CD14-positive monocyte (primary cell): ENCODE measurements at regions not wholly inside any gene's neighbourhood (a gene's known extent, or its start where the extent isn't known, plus 50 kb on each side); places are given as distances from the start of the nearest gene placed in this dataset.
A peak's percentile ranks its signal among the peaks of the same experiment; 100 is the strongest.
"Not testable (repeated sequence)": the region's sequence is repeated elsewhere in the genome, so short reads cannot be mapped to it uniquely, and the experiment has no call there.

Experiments
- DNase-seq, 3 donors: peaks; one replicate each; pipeline ENCODE4 v3.0.0-alpha.2; 2011 to 2022
- H2AFZ ChIP-seq: 2 replicates; pipeline ENCODE4 v1.6.0; 2012; ENCODE audit warnings: mild to moderate bottlenecking, low read depth, low read length, inconsistent platforms; ENCODE audit not compliant: insufficient read depth, poor library complexity, severe bottlenecking
- H3K27ac ChIP-seq, 2 donors: 1 replicate in 1 of 2; 2 replicates in 1 of 2; pipeline ENCODE4 v1.5.1; 2012 to 2013; ENCODE audit warnings: low read length in 2 of 2, control low read depth in 1 of 2, inconsistent platforms in 1 of 2, low read depth in 1 of 2, mild to moderate bottlenecking in 1 of 2
- H3K27me3 ChIP-seq, 2 donors: one replicate each; pipeline versions ENCODE4 v1.6.0 to v1.6.1; 2011 to 2013; ENCODE audit warnings: low read length in 2 of 2; ENCODE audit not compliant: control insufficient read depth in 2 of 2, insufficient read depth in 2 of 2
- H3K36me3 ChIP-seq, 2 donors: replicated peaks in 1 of 2; 1 replicate in 1 of 2; 2 replicates in 1 of 2; pipeline versions ENCODE4 v1.5.1 to v1.6.1; 2012 to 2013; ENCODE audit warnings: low read length in 2 of 2, control low read depth in 1 of 2, inconsistent platforms in 1 of 2, mild to moderate bottlenecking in 1 of 2; ENCODE audit not compliant: insufficient read depth in 2 of 2, control insufficient read depth in 1 of 2
- H3K4me1 ChIP-seq, 2 donors: 1 replicate in 1 of 2; 2 replicates in 1 of 2; pipeline versions ENCODE4 v1.5.1 to v1.6.1; 2012 to 2013; ENCODE audit warnings: low read length in 2 of 2, control low read depth in 1 of 2, inconsistent platforms in 1 of 2, mild to moderate bottlenecking in 1 of 2, moderate library complexity in 1 of 2; ENCODE audit not compliant: insufficient read depth in 2 of 2, control insufficient read depth in 1 of 2
- H3K4me2 ChIP-seq: replicated peaks from 2 replicates; pipeline ENCODE3; 2012; ENCODE audit warnings: low read length, moderate library complexity, mild to moderate bottlenecking; ENCODE audit not compliant: poor library complexity, severe bottlenecking; ENCODE audit errors: extremely low read depth
- H3K4me3 ChIP-seq, 3 experiments: fragments of 200-600 bp in 1 of 3; sonication (generic) in 1 of 3; replicated peaks in 1 of 3; 1 replicate in 2 of 3; 2 replicates in 1 of 3; pipeline ENCODE4 v1.5.1; 2011 to 2013; ENCODE audit warnings: low read length in 3 of 3, mild to moderate bottlenecking in 3 of 3, control low read depth in 2 of 3, low read depth in 2 of 3, inconsistent platforms in 1 of 3, moderate library complexity in 1 of 3
- H3K79me2 ChIP-seq: 2 replicates; pipeline ENCODE4 v1.6.0; 2012; ENCODE audit warnings: mild to moderate bottlenecking, control low read depth, inconsistent platforms, low read length, moderate library complexity; ENCODE audit not compliant: insufficient read depth
- H3K9ac ChIP-seq: 2 replicates; pipeline ENCODE4 v1.6.0; 2017; ENCODE audit warnings: low read length, mild to moderate bottlenecking; ENCODE audit not compliant: insufficient read depth, poor library complexity, severe bottlenecking
- H3K9me3 ChIP-seq, 2 donors: replicated peaks in 1 of 2; 1 replicate in 1 of 2; 2 replicates in 1 of 2; pipeline versions ENCODE4 v1.5.1 to v1.6.1; 2012 to 2013; ENCODE audit warnings: low read length in 2 of 2, control low read depth in 1 of 2; ENCODE audit not compliant: control insufficient read depth in 1 of 2, insufficient read depth in 1 of 2
- H4K20me1 ChIP-seq: 2 replicates; pipeline ENCODE4 v1.6.0; 2012; ENCODE audit warnings: mild to moderate bottlenecking, low read length, control low read depth, moderate library complexity; ENCODE audit not compliant: insufficient read depth
- H3K27ac Mint-ChIP-seq, 7 donors: one replicate each; pipeline ENCODE4 v1.8.0; 2020; ENCODE audit warnings: mild to moderate bottlenecking in 7 of 7, mixed read lengths in 7 of 7, moderate library complexity in 6 of 7, inconsistent platforms in 2 of 7
- H3K27me3 Mint-ChIP-seq, 3 donors: one replicate each; pipeline ENCODE4 v1.8.0; 2021 to 2022; ENCODE audit warnings: low read depth in 3 of 3, mild to moderate bottlenecking in 3 of 3, mixed read lengths in 3 of 3, moderate library complexity in 3 of 3, inconsistent platforms in 1 of 3
- H3K36me3 Mint-ChIP-seq, 2 donors: one replicate each; pipeline ENCODE4 v1.8.0; 2020; ENCODE audit warnings: mixed read lengths in 2 of 2, inconsistent platforms in 1 of 2, mild to moderate bottlenecking in 1 of 2
- H3K4me1 Mint-ChIP-seq: one replicate; pipeline ENCODE4 v1.8.0; 2020; ENCODE audit warnings: mild to moderate bottlenecking, mixed read lengths
- H3K4me3 Mint-ChIP-seq, 2 donors: one replicate each; pipeline ENCODE4 v1.8.0; 2020; ENCODE audit warnings: mild to moderate bottlenecking in 2 of 2, mixed read lengths in 2 of 2, moderate library complexity in 1 of 2
- H3K9me3 Mint-ChIP-seq, 7 donors: one replicate each; pipeline ENCODE4 v1.8.0; 2020 to 2022; ENCODE audit warnings: mixed read lengths in 7 of 7, mild to moderate bottlenecking in 6 of 7, moderate library complexity in 6 of 7, inconsistent platforms in 2 of 7
- WGBS: methylation state at CpG from one replicate; pipeline ENCODE4 v1.1.5; 2013; ENCODE audit warnings: missing lambda C conversion rate; ENCODE audit not compliant: insufficient coverage; 5-methylcytosine and 5-hydroxymethylcytosine counted together
- intact Hi-C, 2 donors: fragments of 100-400 bp; cut with micrococcal nuclease; formaldehyde crosslinking; loops; one replicate each; pipeline versions ENCODE4 v1.15.0 to v1.15.1; 2023

DNA sequence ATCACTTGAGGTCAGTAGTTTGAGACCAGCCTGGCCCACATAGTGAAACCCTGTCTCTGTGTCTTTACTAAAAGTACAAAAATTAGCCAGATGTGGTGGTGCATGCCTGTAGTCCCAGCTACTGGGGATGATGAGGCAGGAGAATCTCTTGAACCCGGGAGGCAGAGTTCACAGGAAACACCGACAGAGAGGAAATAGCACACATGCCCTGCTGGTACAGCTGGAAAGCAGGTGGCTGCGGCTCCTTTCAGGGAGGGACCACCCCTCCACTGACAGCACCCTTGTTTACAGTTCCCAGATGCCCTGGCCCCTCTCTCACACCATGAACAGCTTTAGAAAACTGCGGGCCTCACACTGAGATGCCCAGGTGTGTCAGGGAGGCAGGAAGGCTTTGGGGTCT, 83.2 kb downstream of the NAPG start:
- H3K4me1 ChIP-seq, result peaks cover 8 to 21% of the 10 kb centered on the region in 2 donors
- H3K27me3 ChIP-seq, H3K9me3 Mint-ChIP-seq, H3K27me3 Mint-ChIP-seq, H3K36me3 Mint-ChIP-seq, H2AFZ ChIP-seq, H3K9ac ChIP-seq, H3K4me3 Mint-ChIP-seq, DNase-seq, H3K36me3 ChIP-seq, H3K27ac ChIP-seq, intact Hi-C loops, H3K4me3 ChIP-seq, H4K20me1 ChIP-seq, H3K79me2 ChIP-seq, H3K9me3 ChIP-seq, H3K4me2 ChIP-seq: not testable (repeated sequence)
- Mint-ChIP-seq H3K27ac (peak overlapping the region in 3 of 7 donors; percentile 30 to 71 (median 41)), H3K4me1 (peaks cover 11% of the 10 kb centered on the region)
- WGBS, result 32% methylated on average over 2 of the region's 4 CpGs

GRCh38 chr18:10613226-10613625, 87.4 kb downstream of the NAPG start:
- peaks cover 13% of the 10 kb centered on the region for H3K4me1 Mint-ChIP-seq
- H3K9me3 ChIP-seq, H3K36me3 Mint-ChIP-seq, H3K27ac ChIP-seq, H2AFZ ChIP-seq, H3K4me3 ChIP-seq, H4K20me1 ChIP-seq, H3K4me2 ChIP-seq, intact Hi-C loops, H3K4me3 Mint-ChIP-seq, H3K36me3 ChIP-seq, H3K27me3 Mint-ChIP-seq, H3K27me3 ChIP-seq, H3K79me2 ChIP-seq, DNase-seq, H3K9ac ChIP-seq, H3K9me3 Mint-ChIP-seq: not testable (repeated sequence)
- no CpG with 5 or more reads among the region's 2 CpGs for WGBS
- H3K4me1 ChIP-seq, result peaks cover 10 to 12% of the 10 kb centered on the region in 2 donors
- H3K27ac Mint-ChIP-seq, result peak overlapping the region in 1 of 7 donors; percentile 15

DNA sequence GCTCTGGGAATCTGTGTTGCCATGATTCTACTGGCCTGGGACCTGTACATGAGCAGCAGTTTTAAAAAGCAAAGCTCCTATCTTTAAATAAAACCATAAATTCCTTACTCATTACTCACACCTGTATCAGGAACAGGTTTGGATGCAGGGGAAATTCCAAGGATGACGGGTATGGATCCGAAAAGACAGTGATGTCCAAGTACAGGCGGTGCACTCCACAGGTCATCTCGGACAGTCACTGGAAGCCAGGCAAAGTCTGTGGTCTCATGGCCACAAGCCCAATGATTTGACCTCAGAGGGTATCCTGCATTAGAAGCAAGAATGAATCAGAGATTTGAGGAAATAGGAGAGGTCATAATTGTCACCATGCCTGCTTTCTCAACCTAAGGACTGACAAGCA, 90.9 kb downstream of the NAPG start:
- H4K20me1 ChIP-seq, H3K9ac ChIP-seq, H3K79me2 ChIP-seq, H2AFZ ChIP-seq, H3K9me3 ChIP-seq, H3K9me3 Mint-ChIP-seq, intact Hi-C loops, H3K4me3 ChIP-seq, H3K36me3 Mint-ChIP-seq, H3K4me3 Mint-ChIP-seq, H3K4me2 ChIP-seq, H3K27ac ChIP-seq, H3K27me3 Mint-ChIP-seq, H3K36me3 ChIP-seq, H3K27me3 ChIP-seq: not testable (repeated sequence)
- H3K27ac Mint-ChIP-seq, result peak overlapping the region in 2 of 7 donors; percentile 35 to 45
- WGBS, result 100% methylated on average over 1 of the region's 4 CpGs
- DNase-seq, result peak in 1 of 3 donors; percentile 27
- peaks cover 25% of the 10 kb centered on the region for H3K4me1 Mint-ChIP-seq
- H3K4me1 ChIP-seq, result peaks cover 17 to 25% of the 10 kb centered on the region in 2 donors

GRCh38 chr18:10618797-10619196, 93.0 kb downstream of the NAPG start:
- peaks cover 21 to 27% of the 10 kb centered on the region in 2 donors for H3K4me1 ChIP-seq
- intact Hi-C loops, H3K9me3 Mint-ChIP-seq, H3K4me3 ChIP-seq, H3K27ac ChIP-seq, H3K4me2 ChIP-seq, H3K36me3 ChIP-seq, H3K79me2 ChIP-seq, H3K9ac ChIP-seq, H3K27ac Mint-ChIP-seq, H3K27me3 ChIP-seq, H3K36me3 Mint-ChIP-seq, H3K4me3 Mint-ChIP-seq, H2AFZ ChIP-seq, H3K27me3 Mint-ChIP-seq, DNase-seq, H3K9me3 ChIP-seq, H4K20me1 ChIP-seq: not testable (repeated sequence)
- peaks cover 22% of the 10 kb centered on the region for H3K4me1 Mint-ChIP-seq
- WGBS, result no CpG with 5 or more reads among the region's 4 CpGs
